H1 (cell line): ENCODE measurements at regions not wholly inside any gene's neighbourhood (a gene's known extent, or its start where the extent isn't known, plus 50 kb on each side); places are given as distances from the start of the nearest gene placed in this dataset.

ENCODE experiments used
- SAP30 ChIP-seq: fragments of 300-600 bp; sonication (generic); IDR thresholded peaks from 2 replicates; pipeline ENCODE4 v1.7.1; 2012; ENCODE audit warnings: low read length, moderate library complexity, mild to moderate bottlenecking, inconsistent platforms; ENCODE audit not compliant: insufficient read depth, insufficient replicate concordance
- SP1 ChIP-seq: IDR thresholded peaks from 2 replicates; pipeline ENCODE4 v1.6.1; 2011; ENCODE audit warnings: low read depth, low read length

DNA sequence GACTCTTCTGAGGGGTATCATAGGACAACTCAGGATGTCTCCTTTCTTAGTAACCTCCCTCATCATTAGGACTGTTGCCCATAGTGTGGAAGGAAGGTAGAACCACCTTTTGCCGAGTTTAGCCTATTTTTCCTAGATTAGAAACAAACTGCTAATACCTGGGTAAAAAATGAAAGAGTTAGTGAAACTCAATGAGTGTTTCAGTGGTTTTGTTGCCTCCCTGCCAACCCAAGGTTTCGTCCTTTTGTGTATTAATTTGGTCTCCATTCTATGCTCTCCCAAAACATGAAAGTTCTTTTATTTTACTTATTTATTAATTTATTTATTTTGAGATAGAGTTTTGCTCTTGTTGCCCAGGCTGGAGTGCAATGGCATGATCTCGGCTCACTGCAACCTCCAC is 174.9 kb upstream of the KCNJ16 start (continued):
- TF ChIP-seq SP1 (no peak), SAP30 (no peak)
